Mesenchymal stem cell (in vitro differentiated cells and primary cell): ENCODE measurements at regions not wholly inside any gene's neighbourhood (a gene's known extent, or its start where the extent isn't known, plus 50 kb on each side); places are given as distances from the start of the nearest gene placed in this dataset.

Experiments
- DNase-seq: peaks from one replicate; pipeline ENCODE4 v3.0.0-alpha.2; 2013
- H2AFZ ChIP-seq: one replicate; pipeline ENCODE4 v1.6.1; 2013; ENCODE audit warnings: low read depth, mild to moderate bottlenecking, control low read depth, inconsistent platforms, low read length, moderate library complexity
- H2AK5ac ChIP-seq: 2 replicates; pipeline ENCODE4 v1.6.1; 2013; ENCODE audit warnings: low read length, moderate library complexity, mild to moderate bottlenecking, inconsistent platforms; ENCODE audit not compliant: severe bottlenecking
- H2BK120ac ChIP-seq: one replicate; pipeline ENCODE4 v1.6.1; 2013; ENCODE audit warnings: low read depth, mild to moderate bottlenecking, inconsistent platforms, low read length, moderate library complexity
- H2BK12ac ChIP-seq, 2 experiments: one replicate each; pipeline ENCODE4 v1.6.1; 2013; ENCODE audit warnings: inconsistent platforms in 2 of 2, low read length in 2 of 2, mild to moderate bottlenecking in 2 of 2, moderate library complexity in 2 of 2, control low read depth in 1 of 2
- H2BK15ac ChIP-seq: one replicate; pipeline ENCODE4 v1.6.1; 2013; ENCODE audit warnings: mild to moderate bottlenecking, low read depth, inconsistent platforms; ENCODE audit not compliant: poor library complexity, severe bottlenecking
- H2BK5ac ChIP-seq: 2 replicates; pipeline ENCODE4 v1.6.1; 2013; ENCODE audit warnings: low read depth, mild to moderate bottlenecking, low read length, control low read depth, inconsistent platforms; ENCODE audit not compliant: poor library complexity, severe bottlenecking
- H3K14ac ChIP-seq, 2 experiments: one replicate each; pipeline ENCODE4 v1.6.1; 2013; ENCODE audit warnings: inconsistent platforms in 2 of 2, low read length in 2 of 2, control low read depth in 1 of 2, mild to moderate bottlenecking in 1 of 2, moderate library complexity in 1 of 2
- H3K18ac ChIP-seq, 2 experiments: one replicate each; pipeline ENCODE4 v1.6.1; 2013; ENCODE audit warnings: inconsistent platforms in 2 of 2, low read length in 2 of 2, control low read depth in 1 of 2, low read depth in 1 of 2, mild to moderate bottlenecking in 1 of 2
- H3K23ac ChIP-seq, 2 experiments: one replicate each; pipeline ENCODE4 v1.6.1; 2013; ENCODE audit warnings: inconsistent platforms in 2 of 2, low read length in 2 of 2, mild to moderate bottlenecking in 2 of 2, moderate library complexity in 2 of 2, control low read depth in 1 of 2
- H3K27ac ChIP-seq: 2 replicates; pipeline ENCODE4 v1.5.1; 2013; ENCODE audit warnings: mild to moderate bottlenecking, moderate library complexity, low read length, control low read depth, inconsistent platforms; ENCODE audit not compliant: poor library complexity, severe bottlenecking
- H3K27me3 ChIP-seq, 2 experiments: 2 replicates each; pipeline versions ENCODE4 v1.6.1 to v1.7.0; 2013; ENCODE audit warnings: low read length in 2 of 2, mild to moderate bottlenecking in 2 of 2, moderate library complexity in 2 of 2, control low read depth in 1 of 2, inconsistent platforms in 1 of 2; ENCODE audit not compliant: control insufficient read depth in 1 of 2, insufficient read depth in 1 of 2
- H3K36me3 ChIP-seq, 2 experiments: 2 replicates each; pipeline versions ENCODE4 v1.6.1 to v1.7.0; 2013; ENCODE audit warnings: low read length in 2 of 2, control low read depth in 1 of 2, inconsistent platforms in 1 of 2, low read depth in 1 of 2, mild to moderate bottlenecking in 1 of 2; ENCODE audit not compliant: insufficient read depth in 2 of 2, control insufficient read depth in 1 of 2
- H3K4ac ChIP-seq, 2 experiments: one replicate each; pipeline ENCODE4 v1.6.1; 2013; ENCODE audit warnings: inconsistent platforms in 2 of 2, low read length in 2 of 2, mild to moderate bottlenecking in 2 of 2, moderate library complexity in 2 of 2, control low read depth in 1 of 2, low read depth in 1 of 2
- H3K4me1 ChIP-seq: 2 replicates; pipeline ENCODE4 v1.6.1; 2013; ENCODE audit warnings: low read depth, low read length, control low read depth; ENCODE audit not compliant: control insufficient read depth, insufficient read depth
- H3K4me2 ChIP-seq: 2 replicates; pipeline ENCODE4 v1.6.1; 2013; ENCODE audit warnings: low read length, mild to moderate bottlenecking, inconsistent platforms; ENCODE audit not compliant: poor library complexity, severe bottlenecking
- H3K4me3 ChIP-seq, 2 experiments: 2 replicates each; pipeline versions ENCODE4 v1.5.1 to v1.7.0; 2013; ENCODE audit warnings: low read length in 2 of 2, mild to moderate bottlenecking in 2 of 2, control low read depth in 1 of 2, low read depth in 1 of 2; ENCODE audit not compliant: insufficient read depth in 1 of 2
- H3K79me1 ChIP-seq: replicated peaks from 2 replicates; pipeline ENCODE4 v1.6.1; 2013; ENCODE audit warnings: mild to moderate bottlenecking, control low read depth, low read length, inconsistent platforms; ENCODE audit not compliant: poor library complexity, severe bottlenecking
- H3K9ac ChIP-seq: 2 replicates; pipeline ENCODE4 v1.7.0; 2013; ENCODE audit warnings: mild to moderate bottlenecking, low read length, moderate library complexity
- H3K9me3 ChIP-seq: 2 replicates; pipeline ENCODE4 v1.7.0; 2013; ENCODE audit warnings: mild to moderate bottlenecking, low read length; ENCODE audit not compliant: control insufficient read depth
- H4K8ac ChIP-seq: one replicate; pipeline ENCODE4 v1.6.1; 2013; ENCODE audit warnings: inconsistent platforms, mild to moderate bottlenecking, low read length, moderate library complexity
- H4K91ac ChIP-seq: one replicate; pipeline ENCODE4 v1.6.1; 2013; ENCODE audit warnings: mild to moderate bottlenecking, low read length, inconsistent platforms
- WGBS: methylation state at CpG from one replicate; pipeline ENCODE4 v1.1.7; 2013; ENCODE audit warnings: mixed read lengths; 5-methylcytosine and 5-hydroxymethylcytosine counted together

- H3K18ac ChIP-seq = no peak overlapping the region
- H2AFZ ChIP-seq = no peak overlapping the region
- H3K4me2 ChIP-seq = no peak overlapping the region
- no peak overlapping the region for H4K8ac ChIP-seq
- H3K79me1 ChIP-seq = no peaks in the 10 kb centered on the region
- H3K4me1 ChIP-seq = no peaks in the 10 kb centered on the region
- no peaks in the 10 kb centered on the region for H3K9me3 ChIP-seq
- H2AK5ac ChIP-seq = no peak overlapping the region
- peaks cover 0 to 4% of the 10 kb centered on the region in 2 experiments for H3K27me3 ChIP-seq
- no peak overlapping the region for H2BK15ac ChIP-seq
- no peak overlapping the region for H3K4ac ChIP-seq
- no peak overlapping the region for H3K23ac ChIP-seq
- H3K9ac ChIP-seq = no peak overlapping the region
- no peak overlapping the region for H2BK12ac ChIP-seq
- H2BK5ac ChIP-seq = no peak overlapping the region
- no peak for DNase-seq
- 85% methylated on average over 1 of the region's 2 CpGs for WGBS
- no peak overlapping the region for H4K91ac ChIP-seq
- no peak overlapping the region for H3K4me3 ChIP-seq
- no peak overlapping the region for H3K14ac ChIP-seq
- no peaks in the 10 kb centered on the region for H3K36me3 ChIP-seq
- H2BK120ac ChIP-seq = no peak overlapping the region
- no peak overlapping the region for H3K27ac ChIP-seq
These were observed 230.0 kb upstream of the BLID start for GRCh38 chr11:122346006-122346405.

DNA sequence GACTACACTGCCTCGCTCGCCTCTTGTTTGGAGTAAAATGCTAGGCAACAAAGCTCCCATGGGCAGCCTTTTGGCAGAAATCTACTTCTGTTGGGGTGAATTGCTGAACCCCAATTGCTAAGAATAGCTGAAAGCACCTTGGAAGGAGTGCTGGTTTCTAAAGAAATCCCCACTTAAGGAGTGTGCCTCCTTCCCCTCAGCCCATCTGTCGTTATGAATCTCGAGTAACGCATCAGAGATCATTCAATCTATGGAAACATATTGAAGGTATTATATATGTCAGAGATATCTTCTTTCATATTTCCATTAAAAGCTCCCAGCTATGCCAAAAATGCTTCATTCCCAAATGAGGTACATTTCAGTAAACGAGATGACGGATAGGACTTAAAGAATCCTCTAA is 229.6 kb upstream of the BLID start:
- H2BK5ac ChIP-seq = no peak overlapping the region
- no peak overlapping the region for H2BK12ac ChIP-seq
- H3K79me1 ChIP-seq = no peaks in the 10 kb centered on the region
- H2BK15ac ChIP-seq = no peak overlapping the region
- no peak overlapping the region for H3K4me2 ChIP-seq
- no peak for DNase-seq
- H3K27me3 ChIP-seq = peaks cover 0 to 4% of the 10 kb centered on the region in 2 experiments
- no peak overlapping the region for H2BK120ac ChIP-seq
- H3K23ac ChIP-seq = no peak overlapping the region
- no peak overlapping the region for H3K4ac ChIP-seq
- H3K27ac ChIP-seq = no peak overlapping the region
- no peak overlapping the region for H3K18ac ChIP-seq
- H3K9ac ChIP-seq = no peak overlapping the region
- 98% methylated on average over 4 of the region's 7 CpGs for WGBS
- no peak overlapping the region for H3K14ac ChIP-seq
- H4K8ac ChIP-seq = no peak overlapping the region
- H3K36me3 ChIP-seq = no peaks in the 10 kb centered on the region
- no peak overlapping the region for H3K4me3 ChIP-seq
- H4K91ac ChIP-seq = no peak overlapping the region
- H2AFZ ChIP-seq = no peak overlapping the region
- no peak overlapping the region for H2AK5ac ChIP-seq
- no peaks in the 10 kb centered on the region for H3K9me3 ChIP-seq
- H3K4me1 ChIP-seq = no peaks in the 10 kb centered on the region

DNA sequence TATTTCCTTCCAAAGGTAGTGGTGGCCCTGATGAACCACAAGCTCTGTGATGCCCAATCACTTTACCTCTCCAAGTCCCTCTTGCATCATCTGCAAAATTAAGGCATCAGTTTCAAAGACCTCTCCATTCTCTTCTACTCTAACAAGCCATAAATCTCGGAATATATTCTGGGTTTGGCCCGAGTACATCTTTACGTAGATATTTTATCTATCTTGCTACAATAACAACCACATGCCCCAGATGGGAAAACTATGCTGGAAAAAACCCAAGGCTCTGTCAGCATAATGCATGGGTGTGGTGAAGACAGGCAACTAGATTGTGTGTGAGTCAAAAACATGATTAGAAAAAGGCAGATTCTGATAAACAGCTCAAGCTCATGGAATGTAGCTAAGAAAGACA is 228.2 kb upstream of the BLID start:
- WGBS = 100% methylated on average over 2 of the region's 3 CpGs
- H2BK5ac ChIP-seq = no peak overlapping the region
- no peak overlapping the region for H2AFZ ChIP-seq
- H2BK12ac ChIP-seq = no peak overlapping the region
- no peak overlapping the region for H3K18ac ChIP-seq
- no peaks in the 10 kb centered on the region for H3K36me3 ChIP-seq
- no peak overlapping the region for H3K4ac ChIP-seq
- H3K14ac ChIP-seq = no peak overlapping the region
- no peak overlapping the region for H2AK5ac ChIP-seq
- H3K9me3 ChIP-seq = no peaks in the 10 kb centered on the region
- H3K4me2 ChIP-seq = no peak overlapping the region
- peaks cover 0 to 3% of the 10 kb centered on the region in 2 experiments for H3K27me3 ChIP-seq
- peak; percentile 47 for DNase-seq
- no peak overlapping the region for H3K23ac ChIP-seq
- no peak overlapping the region for H3K27ac ChIP-seq
- H2BK15ac ChIP-seq = no peak overlapping the region
- no peak overlapping the region for H3K4me3 ChIP-seq
- H3K79me1 ChIP-seq = no peaks in the 10 kb centered on the region
- H3K9ac ChIP-seq = peak overlapping the region; percentile 54
- H4K8ac ChIP-seq = no peak overlapping the region
- H3K4me1 ChIP-seq = no peaks in the 10 kb centered on the region
- H4K91ac ChIP-seq = no peak overlapping the region
- H2BK120ac ChIP-seq = no peak overlapping the region

DNA sequence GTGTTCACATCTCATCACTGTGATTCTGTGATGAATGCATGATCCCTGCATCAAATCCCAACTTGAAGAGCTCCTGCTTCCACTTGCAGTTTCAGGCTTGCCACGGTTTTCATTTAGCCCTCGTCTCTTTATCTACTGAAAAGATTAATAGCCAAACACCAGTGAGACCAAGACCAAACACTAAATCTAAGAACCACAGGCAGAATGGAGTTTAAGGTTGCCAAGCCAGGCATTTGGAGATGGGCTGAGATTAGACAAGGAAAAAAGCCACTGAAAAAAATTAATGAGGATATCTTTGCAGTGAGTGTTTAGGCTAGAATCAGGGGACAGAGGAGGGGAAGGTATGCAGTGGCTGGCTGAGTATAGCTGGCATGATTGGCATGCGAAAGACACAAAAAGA is 227.2 kb upstream of the BLID start:
- no peak overlapping the region for H3K4ac ChIP-seq
- no peak overlapping the region for H3K4me3 ChIP-seq
- no peaks in the 10 kb centered on the region for H3K4me1 ChIP-seq
- no peak overlapping the region for H3K18ac ChIP-seq
- no peak overlapping the region for H2BK5ac ChIP-seq
- H2AK5ac ChIP-seq = no peak overlapping the region
- H3K79me1 ChIP-seq = no peaks in the 10 kb centered on the region
- no peak overlapping the region for H2AFZ ChIP-seq
- no peak overlapping the region for H4K8ac ChIP-seq
- H3K9me3 ChIP-seq = no peaks in the 10 kb centered on the region
- no peak overlapping the region for H3K27ac ChIP-seq
- no peak overlapping the region for H3K9ac ChIP-seq
- no peak overlapping the region for H4K91ac ChIP-seq
- H2BK15ac ChIP-seq = no peak overlapping the region
- H3K36me3 ChIP-seq = no peaks in the 10 kb centered on the region
- H3K14ac ChIP-seq = no peak overlapping the region
- peak; percentile 7 for DNase-seq
- H3K4me2 ChIP-seq = no peak overlapping the region
- no peak overlapping the region for H2BK12ac ChIP-seq
- WGBS = 68% methylated on average over 2 of the region's 3 CpGs
- no peaks in the 10 kb centered on the region for H3K27me3 ChIP-seq
- no peak overlapping the region for H3K23ac ChIP-seq
- no peak overlapping the region for H2BK120ac ChIP-seq
